HS-27A (cell line): ENCODE measurements at regions not wholly inside any gene's neighbourhood (a gene's known extent, or its start where the extent isn't known, plus 50 kb on each side); places are given as distances from the start of the nearest gene placed in this dataset.
"Not testable (repeated sequence)": the region's sequence is repeated elsewhere in the genome, so short reads cannot be mapped to it uniquely, and the experiment has no call there.

Experiments
- DNase-seq: peaks from one replicate; pipeline ENCODE4 v3.0.0-alpha.2; 2012; ENCODE audit warnings: low read depth, missing footprints

GRCh38 chr3:66633402-66634381, 132.9 kb upstream of the LRIG1 start:
- no peak for DNase-seq

DNA sequence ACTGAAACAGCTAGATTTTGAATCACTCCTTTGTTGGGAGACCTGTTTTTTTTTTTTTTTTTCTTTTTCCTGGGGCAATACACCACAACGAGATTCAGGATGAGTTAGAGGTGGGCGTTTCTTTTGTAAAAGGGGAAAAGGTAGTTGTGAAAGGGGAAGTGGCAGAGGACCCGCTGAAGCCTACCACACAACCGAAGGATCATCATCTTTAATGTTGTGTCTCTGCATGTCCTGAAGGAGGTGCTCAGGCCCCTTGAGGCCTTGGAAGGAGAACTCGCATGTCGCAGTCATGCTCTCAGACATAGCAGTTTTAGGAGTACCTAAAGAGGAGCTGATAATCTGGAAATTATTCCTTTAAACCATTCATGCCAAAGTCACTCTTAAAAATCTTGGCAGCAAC, 137.9 kb upstream of the LRIG1 start:
- DNase-seq, result no peak

DNA sequence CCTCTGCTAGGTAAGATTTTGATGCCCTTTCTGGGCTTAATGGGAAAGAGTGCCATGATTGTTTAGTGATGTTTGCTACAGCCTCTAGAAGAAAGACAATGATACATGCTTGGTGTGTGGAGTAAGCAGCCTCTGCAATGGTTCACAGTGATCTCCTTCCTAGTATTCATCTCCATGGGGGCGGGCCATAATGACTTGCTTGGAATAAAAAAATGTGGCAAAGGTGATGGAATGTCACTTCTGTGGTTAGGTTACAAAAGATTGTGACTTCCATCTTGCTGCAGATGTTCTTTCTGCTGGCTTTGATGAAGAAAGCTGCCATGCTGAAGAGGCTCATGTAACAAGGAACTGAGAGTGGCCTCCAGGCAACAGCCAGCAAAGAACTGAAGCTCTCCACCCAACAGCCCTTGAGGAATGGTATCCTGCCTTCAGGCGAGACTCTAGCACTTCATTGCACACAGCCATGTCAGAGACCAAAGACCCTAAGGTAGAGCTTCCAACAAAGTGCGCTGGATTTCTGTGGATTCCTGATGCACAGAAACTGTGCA, 139.1 kb upstream of the LRIG1 start:
- DNase-seq, result no peak

- no peak for DNase-seq
Measured at GRCh38 chr3:66642019-66642418, 141.2 kb upstream of the LRIG1 start.

GRCh38 chr3:66642484-66642883, 141.7 kb upstream of the LRIG1 start:
- DNase-seq, result no peak

- DNase-seq, result no peak
Measured at GRCh38 chr3:66644549-66644948, 143.7 kb upstream of the LRIG1 start.

DNA sequence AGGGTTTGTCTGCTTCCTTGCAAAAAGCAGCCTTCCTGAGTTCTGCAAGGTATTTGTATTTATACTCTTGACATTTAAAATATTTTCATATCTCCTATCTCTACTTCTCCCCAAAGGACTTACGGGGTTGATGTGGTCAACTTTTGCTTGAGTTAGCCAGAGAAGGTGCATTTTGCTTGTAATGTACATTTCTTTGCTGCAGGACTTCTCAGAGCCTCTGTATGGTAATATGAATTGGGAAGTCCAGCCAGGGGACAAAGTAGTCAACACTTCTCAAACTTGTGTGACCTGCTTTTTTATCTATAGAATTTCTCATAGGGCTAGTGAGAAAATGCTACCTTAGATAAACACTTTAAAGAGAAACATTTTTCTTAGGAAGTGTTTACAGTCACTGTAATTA, 148.2 kb upstream of the LRIG1 start:
- DNase-seq, result no peak

- not testable (repeated sequence) for DNase-seq
Measured at GRCh38 chr3:66651520-66651919, 150.7 kb upstream of the LRIG1 start.

DNA sequence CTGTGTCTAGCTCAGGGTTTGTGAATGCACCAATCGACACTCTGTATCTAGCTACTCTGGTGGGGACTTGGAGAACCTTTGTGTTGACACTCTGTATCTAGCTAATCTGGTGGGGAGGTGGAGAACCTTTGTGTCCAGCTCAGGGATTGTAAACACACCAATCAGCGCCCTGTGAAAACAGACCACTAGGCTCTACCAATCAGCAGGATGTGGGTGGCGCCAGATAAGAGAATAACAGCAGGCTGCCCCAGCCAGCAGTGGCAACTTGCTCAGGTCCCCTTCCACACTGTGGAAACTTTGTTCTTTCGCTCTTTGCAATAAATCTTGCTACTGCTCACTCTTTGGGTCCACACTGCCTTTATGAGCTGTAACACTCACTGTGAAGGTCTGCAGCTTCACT, 151.3 kb upstream of the LRIG1 start:
- DNase-seq, result not testable (repeated sequence)

- no peak for DNase-seq
Measured at GRCh38 chr3:66655044-66655443, 154.2 kb upstream of the LRIG1 start.

- no peak for DNase-seq
Measured at GRCh38 chr3:66655671-66656070, 154.8 kb upstream of the LRIG1 start.

DNA sequence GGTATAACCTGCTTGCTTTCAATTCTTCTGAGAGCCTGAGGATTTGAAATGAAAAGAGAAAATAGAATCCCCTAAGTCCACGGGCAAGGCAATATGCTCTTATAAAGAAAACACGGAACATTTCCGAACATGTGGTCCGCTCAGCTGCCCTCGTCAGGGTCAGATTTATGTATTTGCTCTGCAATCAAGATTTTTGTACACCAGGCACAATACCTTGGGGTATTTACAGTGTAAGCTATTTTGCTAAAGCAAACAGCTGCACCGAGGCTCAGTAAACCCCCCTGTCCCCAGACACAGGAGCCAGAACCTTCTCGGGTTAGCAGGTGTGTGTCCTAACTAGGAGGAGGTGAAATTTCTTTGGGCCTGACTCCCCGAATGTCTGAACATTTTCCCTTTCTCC, 155.8 kb upstream of the LRIG1 start:
- DNase-seq, result no peak

- DNase-seq, result no peak
Measured at GRCh38 chr3:66659056-66659455, 158.2 kb upstream of the LRIG1 start.

- DNase-seq, result no peak
Measured at GRCh38 chr3:66661628-66662027, 160.8 kb upstream of the LRIG1 start.

DNA sequence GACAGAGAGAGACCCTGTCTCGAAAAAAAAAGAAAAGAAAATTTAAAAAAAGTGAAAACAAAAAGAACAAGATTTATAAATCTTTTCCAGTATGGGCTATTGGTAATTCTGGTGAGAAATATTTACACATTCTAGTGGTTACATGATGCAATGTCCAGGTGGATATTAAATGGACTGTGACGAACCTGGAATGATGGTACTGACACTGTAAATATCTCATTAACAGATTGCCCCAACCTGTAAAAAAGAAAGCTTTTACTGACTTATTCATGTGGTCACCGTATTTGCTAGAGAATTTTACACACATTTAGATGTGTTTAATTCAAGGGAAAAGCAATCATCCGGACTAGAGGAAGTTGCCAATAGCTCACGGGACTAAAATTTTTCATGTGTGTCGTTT, 162.1 kb upstream of the LRIG1 start:
- no peak for DNase-seq

- DNase-seq, result no peak
Measured at GRCh38 chr3:66665021-66665695, 164.3 kb upstream of the LRIG1 start.

- DNase-seq, result no peak
Measured at GRCh38 chr3:66666362-66666761, 165.5 kb upstream of the LRIG1 start.

- no peak for DNase-seq
Measured at GRCh38 chr3:66667263-66667662, 166.4 kb upstream of the LRIG1 start.

GRCh38 chr3:66671291-66671690, 170.5 kb upstream of the LRIG1 start:
- no peak for DNase-seq

- DNase-seq, result no peak
Measured at GRCh38 chr3:66672830-66673229, 172.0 kb upstream of the LRIG1 start.

- DNase-seq, result no peak
Measured at GRCh38 chr3:66673293-66673692, 172.5 kb upstream of the LRIG1 start.

DNA sequence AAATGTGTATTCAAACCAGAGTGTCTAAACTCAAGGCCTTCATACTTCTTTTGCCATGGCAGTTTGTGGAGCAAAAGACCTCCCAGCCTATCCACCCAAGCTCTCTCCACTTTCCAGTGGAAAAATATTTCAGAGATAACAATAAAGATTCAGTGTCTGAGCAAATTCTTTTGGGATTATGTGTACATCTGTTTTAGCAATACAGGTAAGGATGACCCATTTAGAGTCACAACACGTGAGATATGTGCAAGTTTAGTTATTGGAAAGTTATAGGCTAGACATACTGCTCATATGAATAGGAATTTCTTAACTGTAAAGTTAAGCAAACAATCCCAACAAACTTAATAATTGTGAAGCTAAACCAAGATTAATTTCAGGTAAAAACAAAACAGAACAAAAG, 174.5 kb upstream of the LRIG1 start:
- no peak for DNase-seq
